ENCODE measurements at regions not wholly inside any gene's neighbourhood (a gene's known extent, or its start where the extent isn't known, plus 50 kb on each side); places are given as distances from the start of the nearest gene placed in this dataset.

- TF ChIP-seq CTCF (conservative IDR thresholded peaks at IDR 0.05; ENCODE audit: low read length) (no peak), EZH2phosphoT487 (IDR thresholded peaks at IDR 0.05; ENCODE audit: borderline replicate concordance) (no peak)
Observed at GRCh38 chr7:16301291-16301690, 120.0 kb downstream of the CRPPA start.
